Liver (tissue), 8 donors: ENCODE measurements at regions not wholly inside any gene's neighbourhood (a gene's known extent, or its start where the extent isn't known, plus 50 kb on each side); places are given as distances from the start of the nearest gene placed in this dataset.

Source experiments
- DNase-seq: peaks from one replicate; pipeline ENCODE4 v3.0.0-alpha.2; 2017; ENCODE audit warnings: low spot score
- H3K27ac ChIP-seq, 2 donors: one replicate each; pipeline ENCODE4 v1.7.0; 2013; ENCODE audit warnings: inconsistent platforms in 2 of 2, low read length in 2 of 2, control low read depth in 1 of 2, low read depth in 1 of 2, mild to moderate bottlenecking in 1 of 2
- H3K27me3 ChIP-seq, 4 donors: one replicate each; pipeline versions ENCODE4 v1.6.1 to v1.7.0; 2013; ENCODE audit warnings: low read length in 3 of 4, inconsistent platforms in 1 of 4, mild to moderate bottlenecking in 1 of 4, moderate library complexity in 1 of 4; ENCODE audit not compliant: control insufficient read depth in 4 of 4, insufficient read depth in 4 of 4
- H3K36me3 ChIP-seq, 4 donors: one replicate each; pipeline versions ENCODE4 v1.6.1 to v1.7.0; 2013; ENCODE audit warnings: low read length in 3 of 4, mild to moderate bottlenecking in 3 of 4, low read depth in 1 of 4, moderate library complexity in 1 of 4; ENCODE audit not compliant: control insufficient read depth in 4 of 4, insufficient read depth in 3 of 4
- H3K4me1 ChIP-seq, 4 donors: one replicate each; pipeline versions ENCODE4 v1.6.1 to v1.7.0; 2013; ENCODE audit warnings: low read length in 3 of 4, mild to moderate bottlenecking in 3 of 4, moderate library complexity in 1 of 4; ENCODE audit not compliant: control insufficient read depth in 4 of 4, insufficient read depth in 4 of 4
- H3K4me3 ChIP-seq, 3 donors: one replicate each; pipeline versions ENCODE4 v1.6.1 to v1.7.0; 2013; ENCODE audit warnings: low read length in 3 of 3, control low read depth in 1 of 3, low read depth in 1 of 3, mild to moderate bottlenecking in 1 of 3
- H3K9ac ChIP-seq, 2 donors: one replicate each; pipeline ENCODE4 v1.7.0; 2013; ENCODE audit warnings: low read length in 2 of 2, mild to moderate bottlenecking in 2 of 2, moderate library complexity in 2 of 2, control low read depth in 1 of 2, low read depth in 1 of 2
- H3K9me3 ChIP-seq, 4 donors: one replicate each; pipeline versions ENCODE4 v1.6.1 to v1.7.0; 2013; ENCODE audit warnings: low read length in 3 of 4; ENCODE audit not compliant: control insufficient read depth in 4 of 4
- CTCF ChIP-seq: fragments of 150-350 bp; IDR thresholded peaks from 2 replicates; pipeline ENCODE4 v1.5.1; 2017; ENCODE audit warnings: improper control_type of control experiment, low read depth, low read length; ENCODE audit not compliant: missing input control
- GABPA ChIP-seq, 2 donors: IDR thresholded peaks in 1 of 2; conservative IDR thresholded peaks in 1 of 2; 2 replicates each; pipeline ENCODE4 v1.6.1; 2016; ENCODE audit warnings: antibody characterized with exemption in 2 of 2, mild to moderate bottlenecking in 1 of 2, moderate library complexity in 1 of 2
- HNF4A ChIP-seq, 2 donors: conservative IDR thresholded peaks; 2 replicates each; pipeline ENCODE4 v1.6.1; 2016; ENCODE audit warnings: antibody characterized with exemption in 2 of 2, mild to moderate bottlenecking in 2 of 2
- HNF4G ChIP-seq: IDR thresholded peaks from 2 replicates; pipeline ENCODE4 v1.6.1; 2016; ENCODE audit warnings: antibody characterized with exemption
- JUND ChIP-seq, 2 donors: IDR thresholded peaks; 2 replicates each; pipeline ENCODE4 v1.6.1; 2016; ENCODE audit warnings: antibody characterized with exemption in 2 of 2
- MAX ChIP-seq: IDR thresholded peaks from 2 replicates; pipeline ENCODE4 v1.6.1; 2016; ENCODE audit warnings: antibody characterized with exemption
- RAD21 ChIP-seq, 2 donors: IDR thresholded peaks; 2 replicates each; pipeline ENCODE4 v1.6.1; 2016; ENCODE audit warnings: antibody characterized with exemption in 2 of 2, mild to moderate bottlenecking in 2 of 2
- SP1 ChIP-seq: IDR thresholded peaks from 2 replicates; pipeline ENCODE4 v1.6.1; 2018; ENCODE audit warnings: antibody characterized with exemption, mild to moderate bottlenecking
- TAF1 ChIP-seq: conservative IDR thresholded peaks from 2 replicates; pipeline ENCODE4 v1.6.1; 2016; ENCODE audit warnings: antibody characterized with exemption, mild to moderate bottlenecking
- YY1 ChIP-seq: IDR thresholded peaks from 2 replicates; pipeline ENCODE4 v1.6.1; 2016; ENCODE audit warnings: antibody characterized with exemption, mild to moderate bottlenecking
- WGBS: extraction: QIAGEN DNeasy Blood & Tissue Kit; methylation state at CpG from one replicate; pipeline ENCODE4 v1.1.7; 2013; 5-methylcytosine and 5-hydroxymethylcytosine counted together
- TF ChIP-seq, protein P1 (sequence below): IDR thresholded peaks from 2 replicates; pipeline ENCODE4 v1.6.1; 2016; ENCODE audit warnings: antibody characterized with exemption
- TF ChIP-seq, protein P2 (sequence below): IDR thresholded peaks from 2 replicates; pipeline ENCODE4 v1.6.1; 2016; ENCODE audit warnings: antibody characterized with exemption
- TF ChIP-seq, protein P3 (sequence below): IDR thresholded peaks from 2 replicates; pipeline ENCODE4 v1.6.1; 2016; ENCODE audit warnings: antibody characterized with exemption, mild to moderate bottlenecking
- donor health status: healthy.
- donor health status: healthy.
- donor health status: healthy.
- donor health status: healthy.
- donor health status: healthy.

- H3K4me3 ChIP-seq = no peak overlapping the region
- 88% methylated on average over 3 of the region's 3 CpGs for WGBS
- no peak overlapping the region for H3K27ac ChIP-seq
These were observed 521.4 kb upstream of the TGFBR2 start for GRCh38 chr3:30084971-30085403.

GRCh38 chr3:30085486-30085885 lies 520.9 kb upstream of the TGFBR2 start:
- no peak overlapping the region for H3K9ac ChIP-seq
- H3K9me3 ChIP-seq = no peaks in the 10 kb centered on the region
- H3K27me3 ChIP-seq = no peaks in the 10 kb centered on the region
- H3K36me3 ChIP-seq = no peaks in the 10 kb centered on the region
- no peak overlapping the region for H3K27ac ChIP-seq
- H3K4me3 ChIP-seq = no peak overlapping the region
- whole genome bisulfite sequencing = 52% methylated on average over 1 of the region's 1 CpG
- H3K4me1 ChIP-seq = no peaks in the 10 kb centered on the region
- no peak for DNase-seq
- no peak for TF ChIP-seq JUND (IDR thresholded peaks at IDR 0.05)
- TF ChIP-seq CTCF = no peak
- TF ChIP-seq RAD21 (IDR thresholded peaks at IDR 0.05) = no peak
- TF ChIP-seq GABPA (IDR thresholded peaks at IDR 0.05 in 1 of 2, conservative IDR thresholded peaks at IDR 0.05 in 1 of 2) = no peak
- TF ChIP-seq, protein P1, sequence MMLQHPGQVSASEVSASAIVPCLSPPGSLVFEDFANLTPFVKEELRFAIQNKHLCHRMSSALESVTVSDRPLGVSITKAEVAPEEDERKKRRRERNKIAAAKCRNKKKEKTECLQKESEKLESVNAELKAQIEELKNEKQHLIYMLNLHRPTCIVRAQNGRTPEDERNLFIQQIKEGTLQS = no peak
- TF ChIP-seq, protein P2, sequence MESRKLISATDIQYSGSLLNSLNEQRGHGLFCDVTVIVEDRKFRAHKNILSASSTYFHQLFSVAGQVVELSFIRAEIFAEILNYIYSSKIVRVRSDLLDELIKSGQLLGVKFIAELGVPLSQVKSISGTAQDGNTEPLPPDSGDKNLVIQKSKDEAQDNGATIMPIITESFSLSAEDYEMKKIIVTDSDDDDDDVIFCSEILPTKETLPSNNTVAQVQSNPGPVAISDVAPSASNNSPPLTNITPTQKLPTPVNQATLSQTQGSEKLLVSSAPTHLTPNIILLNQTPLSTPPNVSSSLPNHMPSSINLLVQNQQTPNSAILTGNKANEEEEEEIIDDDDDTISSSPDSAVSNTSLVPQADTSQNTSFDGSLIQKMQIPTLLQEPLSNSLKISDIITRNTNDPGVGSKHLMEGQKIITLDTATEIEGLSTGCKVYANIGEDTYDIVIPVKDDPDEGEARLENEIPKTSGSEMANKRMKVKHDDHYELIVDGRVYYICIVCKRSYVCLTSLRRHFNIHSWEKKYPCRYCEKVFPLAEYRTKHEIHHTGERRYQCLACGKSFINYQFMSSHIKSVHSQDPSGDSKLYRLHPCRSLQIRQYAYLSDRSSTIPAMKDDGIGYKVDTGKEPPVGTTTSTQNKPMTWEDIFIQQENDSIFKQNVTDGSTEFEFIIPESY = no peak
- no peak for TF ChIP-seq MAX

More at GRCh38 chr3:30084971-30085403, 521.4 kb upstream of the TGFBR2 start:
- no peak for DNase-seq
- TF ChIP-seq, protein P3, sequence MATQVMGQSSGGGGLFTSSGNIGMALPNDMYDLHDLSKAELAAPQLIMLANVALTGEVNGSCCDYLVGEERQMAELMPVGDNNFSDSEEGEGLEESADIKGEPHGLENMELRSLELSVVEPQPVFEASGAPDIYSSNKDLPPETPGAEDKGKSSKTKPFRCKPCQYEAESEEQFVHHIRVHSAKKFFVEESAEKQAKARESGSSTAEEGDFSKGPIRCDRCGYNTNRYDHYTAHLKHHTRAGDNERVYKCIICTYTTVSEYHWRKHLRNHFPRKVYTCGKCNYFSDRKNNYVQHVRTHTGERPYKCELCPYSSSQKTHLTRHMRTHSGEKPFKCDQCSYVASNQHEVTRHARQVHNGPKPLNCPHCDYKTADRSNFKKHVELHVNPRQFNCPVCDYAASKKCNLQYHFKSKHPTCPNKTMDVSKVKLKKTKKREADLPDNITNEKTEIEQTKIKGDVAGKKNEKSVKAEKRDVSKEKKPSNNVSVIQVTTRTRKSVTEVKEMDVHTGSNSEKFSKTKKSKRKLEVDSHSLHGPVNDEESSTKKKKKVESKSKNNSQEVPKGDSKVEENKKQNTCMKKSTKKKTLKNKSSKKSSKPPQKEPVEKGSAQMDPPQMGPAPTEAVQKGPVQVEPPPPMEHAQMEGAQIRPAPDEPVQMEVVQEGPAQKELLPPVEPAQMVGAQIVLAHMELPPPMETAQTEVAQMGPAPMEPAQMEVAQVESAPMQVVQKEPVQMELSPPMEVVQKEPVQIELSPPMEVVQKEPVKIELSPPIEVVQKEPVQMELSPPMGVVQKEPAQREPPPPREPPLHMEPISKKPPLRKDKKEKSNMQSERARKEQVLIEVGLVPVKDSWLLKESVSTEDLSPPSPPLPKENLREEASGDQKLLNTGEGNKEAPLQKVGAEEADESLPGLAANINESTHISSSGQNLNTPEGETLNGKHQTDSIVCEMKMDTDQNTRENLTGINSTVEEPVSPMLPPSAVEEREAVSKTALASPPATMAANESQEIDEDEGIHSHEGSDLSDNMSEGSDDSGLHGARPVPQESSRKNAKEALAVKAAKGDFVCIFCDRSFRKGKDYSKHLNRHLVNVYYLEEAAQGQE = no peak
- TF ChIP-seq TAF1 = no peak
- TF ChIP-seq, protein P1 = no peak
- no peak for TF ChIP-seq HNF4A (conservative IDR thresholded peaks at IDR 0.05)
- no peak for TF ChIP-seq RAD21 (IDR thresholded peaks at IDR 0.05)
- TF ChIP-seq CTCF = no peak
- TF ChIP-seq YY1 = no peak
- TF ChIP-seq HNF4G = no peak
- TF ChIP-seq SP1 = no peak
- no peak for TF ChIP-seq JUND (IDR thresholded peaks at IDR 0.05)
- TF ChIP-seq MAX = no peak
- no peaks in the 10 kb centered on the region for H3K27me3 ChIP-seq
- no peaks in the 10 kb centered on the region for H3K4me1 ChIP-seq
- H3K9ac ChIP-seq = no peak overlapping the region
- H3K36me3 ChIP-seq = no peaks in the 10 kb centered on the region
- no peaks in the 10 kb centered on the region for H3K9me3 ChIP-seq
